SK-N-SH treated with all-trans-retinoic acid at 6 μM for 48 hours (cell line): ENCODE measurements at regions not wholly inside any gene's neighbourhood (a gene's known extent, or its start where the extent isn't known, plus 50 kb on each side); places are given as distances from the start of the nearest gene placed in this dataset.
"Not testable (repeated sequence)": the region's sequence is repeated elsewhere in the genome, so short reads cannot be mapped to it uniquely, and the experiment has no call there.

Source experiments
- ATAC-seq: fragments of 200-7000 bp; cut with Tn5 transposase; 3 replicates; pipeline ENCODE4 v1.9.1; 2020; ENCODE audit warnings: mild to moderate bottlenecking, moderate library complexity
- ARNTL ChIP-seq: fragments of 450-650 bp; formaldehyde crosslinking; IDR thresholded peaks from 2 replicates; pipeline ENCODE4 v1.5.0; 2020; ENCODE audit warnings: low read depth, mild to moderate bottlenecking, moderate library complexity, borderline replicate concordance
- BACH2 ChIP-seq: fragments of 250-450 bp; sonication (Bioruptor Pico); IDR thresholded peaks from 2 replicates; pipeline ENCODE4 v1.9.0; 2021; ENCODE audit warnings: mild to moderate bottlenecking, borderline replicate concordance
- CSDC2 ChIP-seq: fragments of 250-450 bp; sonication (Bioruptor Pico); IDR thresholded peaks from 2 replicates; pipeline ENCODE4 v1.5.0; 2020; ENCODE audit warnings: mild to moderate bottlenecking, moderate library complexity
- OSR1 ChIP-seq: fragments of 250-450 bp; sonication (Bioruptor Pico); IDR thresholded peaks from 2 replicates; pipeline ENCODE4 v1.8.0; 2022; ENCODE audit warnings: moderate library complexity, mild to moderate bottlenecking, inconsistent platforms
- PPARA ChIP-seq: fragments of 250-450 bp; sonication (Bioruptor Pico); IDR thresholded peaks from 2 replicates; pipeline ENCODE4 v1.5.0; 2020; ENCODE audit warnings: mild to moderate bottlenecking, borderline replicate concordance
- RARB ChIP-seq: fragments of 250-450 bp; sonication (Bioruptor Pico); IDR thresholded peaks from 2 replicates; pipeline ENCODE4 v1.8.0; 2021; ENCODE audit warnings: mild to moderate bottlenecking, moderate library complexity
- SNAI2 ChIP-seq: fragments of 250-450 bp; sonication (Bioruptor Pico); IDR thresholded peaks from 2 replicates; pipeline ENCODE4 v1.5.0; 2020; ENCODE audit warnings: mild to moderate bottlenecking, moderate library complexity
- TCF4 ChIP-seq: fragments of 250-450 bp; sonication (Bioruptor Pico); IDR thresholded peaks from 2 replicates; pipeline ENCODE4 v1.8.0; 2021; ENCODE audit warnings: mild to moderate bottlenecking, moderate library complexity, borderline replicate concordance
- TOX ChIP-seq: fragments of 250-450 bp; sonication (Bioruptor Pico); IDR thresholded peaks from 2 replicates; pipeline ENCODE4 v1.8.0; 2021; ENCODE audit warnings: mild to moderate bottlenecking, moderate library complexity, borderline replicate concordance
- ZC3H10 ChIP-seq: fragments of 250-450 bp; sonication (Bioruptor Pico); IDR thresholded peaks from 2 replicates; pipeline ENCODE4 v1.5.1; 2021; ENCODE audit warnings: mild to moderate bottlenecking, moderate library complexity
- ZFP3 ChIP-seq: fragments of 250-450 bp; sonication (Bioruptor Pico); IDR thresholded peaks from 2 replicates; pipeline ENCODE4 v1.5.0; 2020; ENCODE audit warnings: mild to moderate bottlenecking, moderate library complexity
- ZNF565 ChIP-seq: fragments of 450-650 bp; formaldehyde crosslinking; conservative IDR thresholded peaks from 2 replicates; pipeline ENCODE4 v1.5.0; 2020; ENCODE audit warnings: low read depth, mild to moderate bottlenecking, moderate library complexity
- ZNF70 ChIP-seq: fragments of 450-650 bp; formaldehyde crosslinking; IDR thresholded peaks from 2 replicates; pipeline ENCODE4 v1.5.0; 2020; ENCODE audit warnings: mild to moderate bottlenecking, moderate library complexity
- ZNF8 ChIP-seq: fragments of 450-650 bp; formaldehyde crosslinking; IDR thresholded peaks from 2 replicates; pipeline ENCODE4 v1.5.0; 2020; ENCODE audit warnings: mild to moderate bottlenecking, moderate library complexity
- TF ChIP-seq, protein P1 (sequence below): fragments of 250-450 bp; sonication (Bioruptor Pico); IDR thresholded peaks from 2 replicates; pipeline ENCODE4 v1.8.0; 2020; ENCODE audit warnings: mild to moderate bottlenecking, moderate library complexity, borderline replicate concordance
- TF ChIP-seq, protein P2 (sequence below): fragments of 250-450 bp; sonication (Bioruptor Pico); IDR thresholded peaks from 2 replicates; pipeline ENCODE4 v1.8.0; 2021; ENCODE audit warnings: low read depth, mild to moderate bottlenecking, moderate library complexity, borderline replicate concordance
- TF ChIP-seq, protein P3 (sequence below): fragments of 250-450 bp; sonication (Bioruptor Pico); IDR thresholded peaks from 2 replicates; pipeline ENCODE4 v1.5.1; 2020; ENCODE audit warnings: low read depth, mild to moderate bottlenecking, moderate library complexity

DNA sequence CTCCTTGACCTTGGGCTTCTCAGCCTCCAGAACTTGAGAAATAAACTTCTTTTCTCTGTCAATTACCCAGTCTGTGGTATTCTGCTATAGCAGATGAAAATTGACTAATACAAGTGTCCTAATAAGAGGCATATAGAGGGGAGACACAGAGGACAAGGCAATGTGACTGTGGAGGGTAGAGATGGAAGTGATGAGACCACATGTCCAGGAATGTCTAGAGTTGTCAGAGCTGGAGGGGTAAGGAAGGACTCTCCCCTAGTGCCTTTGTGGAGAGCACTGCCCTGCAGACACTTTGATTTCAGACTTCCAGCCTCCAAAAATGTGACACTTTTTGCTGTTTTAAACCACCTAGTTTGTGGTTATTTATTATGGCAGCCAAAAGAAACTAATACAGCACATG lies 74.4 kb downstream of the ACKR3 start (continued):
- TF ChIP-seq ZNF70 (CRISPR knock-in tag) = no peak
- no peak for TF ChIP-seq ZC3H10 (CRISPR knock-in tag)
- TF ChIP-seq, protein P1, sequence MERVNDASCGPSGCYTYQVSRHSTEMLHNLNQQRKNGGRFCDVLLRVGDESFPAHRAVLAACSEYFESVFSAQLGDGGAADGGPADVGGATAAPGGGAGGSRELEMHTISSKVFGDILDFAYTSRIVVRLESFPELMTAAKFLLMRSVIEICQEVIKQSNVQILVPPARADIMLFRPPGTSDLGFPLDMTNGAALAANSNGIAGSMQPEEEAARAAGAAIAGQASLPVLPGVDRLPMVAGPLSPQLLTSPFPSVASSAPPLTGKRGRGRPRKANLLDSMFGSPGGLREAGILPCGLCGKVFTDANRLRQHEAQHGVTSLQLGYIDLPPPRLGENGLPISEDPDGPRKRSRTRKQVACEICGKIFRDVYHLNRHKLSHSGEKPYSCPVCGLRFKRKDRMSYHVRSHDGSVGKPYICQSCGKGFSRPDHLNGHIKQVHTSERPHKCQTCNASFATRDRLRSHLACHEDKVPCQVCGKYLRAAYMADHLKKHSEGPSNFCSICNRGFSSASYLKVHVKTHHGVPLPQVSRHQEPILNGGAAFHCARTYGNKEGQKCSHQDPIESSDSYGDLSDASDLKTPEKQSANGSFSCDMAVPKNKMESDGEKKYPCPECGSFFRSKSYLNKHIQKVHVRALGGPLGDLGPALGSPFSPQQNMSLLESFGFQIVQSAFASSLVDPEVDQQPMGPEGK (CRISPR knock-in tag) = no peak
- TF ChIP-seq OSR1 = no peak
- TF ChIP-seq, protein P2, sequence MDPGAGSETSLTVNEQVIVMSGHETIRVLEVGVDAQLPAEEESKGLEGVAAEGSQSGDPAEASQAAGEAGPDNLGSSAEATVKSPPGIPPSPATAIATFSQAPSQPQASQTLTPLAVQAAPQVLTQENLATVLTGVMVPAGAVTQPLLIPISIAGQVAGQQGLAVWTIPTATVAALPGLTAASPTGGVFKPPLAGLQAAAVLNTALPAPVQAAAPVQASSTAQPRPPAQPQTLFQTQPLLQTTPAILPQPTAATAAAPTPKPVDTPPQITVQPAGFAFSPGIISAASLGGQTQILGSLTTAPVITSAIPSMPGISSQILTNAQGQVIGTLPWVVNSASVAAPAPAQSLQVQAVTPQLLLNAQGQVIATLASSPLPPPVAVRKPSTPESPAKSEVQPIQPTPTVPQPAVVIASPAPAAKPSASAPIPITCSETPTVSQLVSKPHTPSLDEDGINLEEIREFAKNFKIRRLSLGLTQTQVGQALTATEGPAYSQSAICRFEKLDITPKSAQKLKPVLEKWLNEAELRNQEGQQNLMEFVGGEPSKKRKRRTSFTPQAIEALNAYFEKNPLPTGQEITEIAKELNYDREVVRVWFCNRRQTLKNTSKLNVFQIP = no peak
- TF ChIP-seq ZNF565 (CRISPR knock-in tag) = no peak

DNA sequence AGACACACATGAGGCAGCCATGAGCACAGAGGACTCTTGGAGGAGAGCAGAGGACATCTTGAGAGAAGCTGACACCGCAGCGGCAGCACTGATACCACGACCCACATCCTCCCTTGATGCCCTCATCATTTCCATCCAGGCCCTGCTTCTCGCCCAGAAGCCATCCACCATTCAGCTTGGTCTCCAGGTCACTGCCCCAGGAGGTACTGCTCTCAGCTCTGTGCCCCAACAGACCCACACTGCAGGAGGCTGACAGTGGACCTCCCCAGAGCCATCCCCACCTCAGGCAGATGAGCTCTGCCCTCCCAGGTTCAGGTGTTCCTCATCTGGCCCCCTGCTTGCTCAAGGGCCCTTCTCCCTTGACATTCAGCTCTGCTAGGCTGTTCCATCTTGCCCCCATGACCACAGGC lies 74.9 kb downstream of the ACKR3 start:
- TF ChIP-seq TCF4 (CRISPR knock-in tag) = no peak
- no peak for TF ChIP-seq ZNF565 (CRISPR knock-in tag)
- TF ChIP-seq TOX (CRISPR knock-in tag) = no peak
- TF ChIP-seq ARNTL (CRISPR knock-in tag) = no peak
- TF ChIP-seq, protein P2 = no peak
- TF ChIP-seq CSDC2 (CRISPR knock-in tag) = no peak
- no peak for TF ChIP-seq PPARA
- no peak for TF ChIP-seq SNAI2 (CRISPR knock-in tag)
- TF ChIP-seq ZNF70 (CRISPR knock-in tag) = no peak
- TF ChIP-seq, protein P1 (CRISPR knock-in tag) = no peak
- no peak for TF ChIP-seq ZFP3 (CRISPR knock-in tag)
- TF ChIP-seq, protein P3, sequence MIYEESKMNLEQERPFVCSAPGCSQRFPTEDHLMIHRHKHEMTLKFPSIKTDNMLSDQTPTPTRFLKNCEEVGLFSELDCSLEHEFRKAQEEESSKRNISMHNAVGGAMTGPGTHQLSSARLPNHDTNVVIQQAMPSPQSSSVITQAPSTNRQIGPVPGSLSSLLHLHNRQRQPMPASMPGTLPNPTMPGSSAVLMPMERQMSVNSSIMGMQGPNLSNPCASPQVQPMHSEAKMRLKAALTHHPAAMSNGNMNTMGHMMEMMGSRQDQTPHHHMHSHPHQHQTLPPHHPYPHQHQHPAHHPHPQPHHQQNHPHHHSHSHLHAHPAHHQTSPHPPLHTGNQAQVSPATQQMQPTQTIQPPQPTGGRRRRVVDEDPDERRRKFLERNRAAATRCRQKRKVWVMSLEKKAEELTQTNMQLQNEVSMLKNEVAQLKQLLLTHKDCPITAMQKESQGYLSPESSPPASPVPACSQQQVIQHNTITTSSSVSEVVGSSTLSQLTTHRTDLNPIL (CRISPR knock-in tag) = no peak
- TF ChIP-seq ZNF8 (CRISPR knock-in tag) = no peak
- no peak for TF ChIP-seq RARB (CRISPR knock-in tag)
- no peak for TF ChIP-seq BACH2 (CRISPR knock-in tag)
- TF ChIP-seq, all 23 proteins: peak for 0
- no peak for ATAC-seq

DNA sequence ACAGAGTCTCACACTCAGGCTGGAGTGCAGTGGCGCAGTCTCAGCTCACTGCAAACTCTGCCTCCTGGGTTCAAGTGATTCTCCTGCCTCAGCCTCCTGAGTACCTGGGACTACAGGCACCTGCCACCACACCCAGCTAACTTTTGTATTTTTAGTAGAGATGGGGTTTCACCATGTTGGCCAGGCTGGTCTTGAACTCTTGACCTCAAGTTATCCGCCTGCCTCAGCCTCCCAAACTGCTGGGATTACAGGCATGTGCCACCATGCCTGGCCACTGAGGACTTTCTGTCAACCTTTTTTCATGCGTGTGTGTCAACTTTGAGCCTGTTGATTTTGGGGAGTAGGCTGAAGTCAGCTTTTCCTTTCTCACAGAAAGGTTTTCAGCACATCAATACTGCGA lies 75.5 kb downstream of the ACKR3 start:
- ATAC-seq = not testable (repeated sequence)

DNA sequence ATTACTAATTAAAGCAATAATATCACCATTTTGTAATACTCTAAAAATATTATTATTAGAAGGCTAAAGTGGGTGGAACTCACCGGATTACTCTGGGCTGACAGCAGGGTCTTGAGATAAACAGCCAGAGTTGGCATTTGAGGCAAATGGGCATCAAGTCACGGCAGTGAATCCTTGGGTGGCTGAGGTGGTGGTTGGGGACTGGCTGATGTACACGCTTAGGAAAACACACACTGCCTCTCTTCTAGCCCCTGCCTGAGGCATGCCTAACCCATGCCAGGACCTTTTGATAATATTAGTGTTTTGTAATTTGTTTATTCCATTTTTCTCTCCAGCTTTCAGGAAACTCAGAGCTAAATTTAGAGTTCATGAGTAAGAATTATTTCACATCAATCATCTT lies 76.8 kb downstream of the ACKR3 start:
- TF ChIP-seq TCF4 (CRISPR knock-in tag) = no peak
- TF ChIP-seq, protein P3 (CRISPR knock-in tag) = no peak
- ATAC-seq = no peak
